PFSK-1 (cell line): ENCODE measurements at regions not wholly inside any gene's neighbourhood (a gene's known extent, or its start where the extent isn't known, plus 50 kb on each side); places are given as distances from the start of the nearest gene placed in this dataset.

Source experiments
- FOXP2 ChIP-seq: optimal IDR thresholded peaks from 2 replicates; pipeline ENCODE3; 2011; ENCODE audit warnings: borderline replicate concordance, control low read depth, inconsistent platforms; ENCODE audit not compliant: insufficient read depth; ENCODE audit errors: extremely low read length, extremely low read depth
- POLR2AphosphoS5 ChIP-seq: IDR thresholded peaks from 2 replicates; pipeline ENCODE4 v1.6.1; 2012; ENCODE audit warnings: low read depth, mild to moderate bottlenecking, control low read depth, low read length, moderate library complexity
- TF ChIP-seq, protein P1 (sequence below), 2 experiments: IDR thresholded peaks; 2 replicates each; pipeline versions ENCODE4 v1.6.1 to v1.8.0; 2011 to 2012; ENCODE audit warnings: low read depth in 2 of 2, low read length in 2 of 2, control low read depth in 1 of 2, inconsistent platforms in 1 of 2, mild to moderate bottlenecking in 1 of 2, moderate library complexity in 1 of 2; ENCODE audit not compliant: insufficient read depth in 1 of 2

DNA sequence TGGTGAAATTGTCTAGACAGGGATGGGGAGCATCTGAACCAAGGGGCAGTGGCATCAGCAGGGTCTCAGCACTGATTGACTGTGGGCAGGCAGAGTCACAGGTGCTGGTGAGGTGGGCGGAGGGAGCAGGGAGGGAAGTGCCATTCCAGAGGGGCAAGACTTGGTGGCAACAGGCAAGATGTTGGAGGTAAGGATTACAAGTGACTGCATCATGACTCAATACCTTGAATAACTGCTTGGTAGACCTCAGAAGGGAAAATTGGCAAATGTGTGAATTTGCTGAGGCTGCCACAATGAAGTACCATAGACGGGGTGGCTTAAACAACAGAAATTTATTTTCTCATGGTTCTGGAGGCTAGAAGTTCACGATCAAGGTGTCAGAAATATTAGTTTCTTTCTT is 419.1 kb downstream of the HS3ST3B1 start:
- TF ChIP-seq POLR2AphosphoS5 (no peak), FOXP2 (no peak)
- TF ChIP-seq, protein P1, sequence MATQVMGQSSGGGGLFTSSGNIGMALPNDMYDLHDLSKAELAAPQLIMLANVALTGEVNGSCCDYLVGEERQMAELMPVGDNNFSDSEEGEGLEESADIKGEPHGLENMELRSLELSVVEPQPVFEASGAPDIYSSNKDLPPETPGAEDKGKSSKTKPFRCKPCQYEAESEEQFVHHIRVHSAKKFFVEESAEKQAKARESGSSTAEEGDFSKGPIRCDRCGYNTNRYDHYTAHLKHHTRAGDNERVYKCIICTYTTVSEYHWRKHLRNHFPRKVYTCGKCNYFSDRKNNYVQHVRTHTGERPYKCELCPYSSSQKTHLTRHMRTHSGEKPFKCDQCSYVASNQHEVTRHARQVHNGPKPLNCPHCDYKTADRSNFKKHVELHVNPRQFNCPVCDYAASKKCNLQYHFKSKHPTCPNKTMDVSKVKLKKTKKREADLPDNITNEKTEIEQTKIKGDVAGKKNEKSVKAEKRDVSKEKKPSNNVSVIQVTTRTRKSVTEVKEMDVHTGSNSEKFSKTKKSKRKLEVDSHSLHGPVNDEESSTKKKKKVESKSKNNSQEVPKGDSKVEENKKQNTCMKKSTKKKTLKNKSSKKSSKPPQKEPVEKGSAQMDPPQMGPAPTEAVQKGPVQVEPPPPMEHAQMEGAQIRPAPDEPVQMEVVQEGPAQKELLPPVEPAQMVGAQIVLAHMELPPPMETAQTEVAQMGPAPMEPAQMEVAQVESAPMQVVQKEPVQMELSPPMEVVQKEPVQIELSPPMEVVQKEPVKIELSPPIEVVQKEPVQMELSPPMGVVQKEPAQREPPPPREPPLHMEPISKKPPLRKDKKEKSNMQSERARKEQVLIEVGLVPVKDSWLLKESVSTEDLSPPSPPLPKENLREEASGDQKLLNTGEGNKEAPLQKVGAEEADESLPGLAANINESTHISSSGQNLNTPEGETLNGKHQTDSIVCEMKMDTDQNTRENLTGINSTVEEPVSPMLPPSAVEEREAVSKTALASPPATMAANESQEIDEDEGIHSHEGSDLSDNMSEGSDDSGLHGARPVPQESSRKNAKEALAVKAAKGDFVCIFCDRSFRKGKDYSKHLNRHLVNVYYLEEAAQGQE (IDR thresholded peaks at IDR 0.05; ENCODE audit: insufficient read depth in 1 of 2, low read depth in 2 of 2, low read length in 2 of 2), result no peak
